GM12875 (cell line): ENCODE measurements at regions not wholly inside any gene's neighbourhood (a gene's known extent, or its start where the extent isn't known, plus 50 kb on each side); places are given as distances from the start of the nearest gene placed in this dataset.
"Not testable (repeated sequence)": the region's sequence is repeated elsewhere in the genome, so short reads cannot be mapped to it uniquely, and the experiment has no call there.

Experiments
- H3K4me3 ChIP-seq: one replicate; pipeline ENCODE4 v1.5.1; 2011; ENCODE audit warnings: low read depth, low read length, control low read depth
- TF ChIP-seq, protein P1 (sequence below): IDR thresholded peaks from 2 replicates; pipeline ENCODE4 v1.5.1; 2011; ENCODE audit warnings: low read depth, mild to moderate bottlenecking, control low read depth, inconsistent platforms, low read length, moderate library complexity, borderline replicate concordance; ENCODE audit not compliant: insufficient read depth

DNA sequence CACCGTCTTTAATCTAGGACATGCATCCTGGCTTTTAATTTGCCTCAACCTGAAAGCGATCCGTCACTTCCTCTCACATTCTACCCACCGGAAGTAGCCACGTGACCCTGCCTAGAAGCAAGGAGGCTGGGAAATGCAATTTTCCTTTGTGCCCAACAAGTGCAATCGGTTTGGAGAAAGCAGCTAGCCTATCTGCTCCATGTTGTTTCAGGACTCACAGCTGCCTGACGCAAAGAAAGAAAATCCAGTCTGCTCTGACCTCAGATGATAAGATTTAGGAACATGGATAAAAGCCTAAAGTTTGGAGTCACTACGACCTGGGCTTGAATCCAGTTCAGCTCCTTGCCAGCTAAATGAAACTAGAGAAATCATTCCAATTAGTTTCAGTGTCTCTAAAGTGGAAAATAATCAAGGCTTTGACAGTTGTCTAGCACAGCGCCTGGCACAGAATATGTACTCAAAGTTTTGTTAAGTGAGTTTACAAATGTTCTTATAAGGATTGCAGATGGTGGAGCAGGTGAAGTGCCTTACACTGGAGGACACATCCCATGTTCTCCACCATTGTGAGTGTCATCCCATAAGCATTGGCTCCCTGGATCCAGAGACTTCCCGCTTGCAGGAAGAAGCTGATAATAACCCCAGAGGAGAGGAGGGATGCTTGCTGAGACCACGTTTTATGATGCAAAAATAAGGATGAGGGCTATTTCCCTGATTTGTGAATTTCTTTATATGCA lies 553.7 kb downstream of the MN1 start:
- TF ChIP-seq, protein P1, sequence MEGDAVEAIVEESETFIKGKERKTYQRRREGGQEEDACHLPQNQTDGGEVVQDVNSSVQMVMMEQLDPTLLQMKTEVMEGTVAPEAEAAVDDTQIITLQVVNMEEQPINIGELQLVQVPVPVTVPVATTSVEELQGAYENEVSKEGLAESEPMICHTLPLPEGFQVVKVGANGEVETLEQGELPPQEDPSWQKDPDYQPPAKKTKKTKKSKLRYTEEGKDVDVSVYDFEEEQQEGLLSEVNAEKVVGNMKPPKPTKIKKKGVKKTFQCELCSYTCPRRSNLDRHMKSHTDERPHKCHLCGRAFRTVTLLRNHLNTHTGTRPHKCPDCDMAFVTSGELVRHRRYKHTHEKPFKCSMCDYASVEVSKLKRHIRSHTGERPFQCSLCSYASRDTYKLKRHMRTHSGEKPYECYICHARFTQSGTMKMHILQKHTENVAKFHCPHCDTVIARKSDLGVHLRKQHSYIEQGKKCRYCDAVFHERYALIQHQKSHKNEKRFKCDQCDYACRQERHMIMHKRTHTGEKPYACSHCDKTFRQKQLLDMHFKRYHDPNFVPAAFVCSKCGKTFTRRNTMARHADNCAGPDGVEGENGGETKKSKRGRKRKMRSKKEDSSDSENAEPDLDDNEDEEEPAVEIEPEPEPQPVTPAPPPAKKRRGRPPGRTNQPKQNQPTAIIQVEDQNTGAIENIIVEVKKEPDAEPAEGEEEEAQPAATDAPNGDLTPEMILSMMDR: no peak
- no peak overlapping the region for H3K4me3 ChIP-seq

DNA sequence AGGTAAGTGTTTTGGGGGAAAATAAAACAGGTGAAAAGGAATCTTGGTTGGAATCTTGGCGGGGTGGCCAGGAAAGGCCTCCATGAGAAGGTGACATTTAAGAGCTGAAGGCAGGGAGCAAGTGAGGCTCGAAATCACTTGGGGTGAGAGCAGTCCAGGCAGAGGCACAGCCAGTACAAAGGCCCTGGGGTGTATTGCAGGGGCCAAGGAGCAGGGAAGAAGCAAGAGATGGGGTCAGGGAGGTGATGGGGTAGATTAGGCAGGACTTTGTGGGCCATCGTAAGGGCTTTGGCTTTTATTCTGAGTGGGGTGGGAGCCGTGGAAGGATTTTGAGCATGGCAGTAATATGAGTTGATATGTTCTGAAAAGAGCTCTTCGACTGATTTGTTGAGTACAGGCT lies 551.1 kb downstream of the MN1 start:
- no peak overlapping the region for H3K4me3 ChIP-seq
- TF ChIP-seq, protein P1: no peak

DNA sequence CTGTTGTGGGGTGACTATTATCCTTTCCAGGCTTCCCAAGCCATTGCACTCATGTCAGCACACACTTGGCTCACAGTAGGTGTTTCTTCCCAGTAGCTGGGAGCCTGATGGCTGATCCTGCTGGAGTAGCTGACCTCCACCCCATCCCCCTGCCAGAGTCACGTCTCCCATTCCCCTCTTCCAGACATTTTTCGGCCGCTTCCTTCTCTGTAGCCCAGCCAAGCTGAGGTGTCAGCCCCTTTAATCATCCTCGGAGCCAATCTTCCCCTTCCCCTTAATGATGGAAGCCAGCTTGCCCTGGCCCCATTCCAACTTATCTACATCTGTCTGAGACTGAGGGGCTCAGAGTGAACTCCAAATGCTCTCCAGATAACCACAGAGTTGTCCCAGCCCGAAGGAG lies 550.7 kb downstream of the MN1 start:
- TF ChIP-seq, protein P1: no peak
- H3K4me3 ChIP-seq: no peak overlapping the region

DNA sequence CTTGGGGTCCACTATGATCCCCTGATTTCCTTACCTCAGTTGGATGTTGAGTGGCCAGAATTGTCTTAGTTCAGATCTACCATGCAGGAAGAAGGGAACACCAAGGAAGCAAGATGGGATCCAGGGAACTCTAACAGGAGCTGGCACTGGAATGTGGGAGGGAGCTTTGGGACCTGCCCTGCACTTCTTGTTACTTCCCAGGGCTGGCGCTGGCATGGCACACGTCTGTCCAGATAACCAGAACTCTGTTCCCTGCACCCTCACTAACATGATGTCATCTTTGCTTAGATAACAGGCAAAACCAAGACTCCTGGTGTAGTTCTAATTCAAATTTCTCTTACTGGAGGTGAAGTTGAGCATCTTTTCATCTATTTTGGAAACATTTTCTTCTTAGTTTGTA lies 550.0 kb downstream of the MN1 start:
- H3K4me3 ChIP-seq: no peak overlapping the region
- TF ChIP-seq, protein P1: no peak

DNA sequence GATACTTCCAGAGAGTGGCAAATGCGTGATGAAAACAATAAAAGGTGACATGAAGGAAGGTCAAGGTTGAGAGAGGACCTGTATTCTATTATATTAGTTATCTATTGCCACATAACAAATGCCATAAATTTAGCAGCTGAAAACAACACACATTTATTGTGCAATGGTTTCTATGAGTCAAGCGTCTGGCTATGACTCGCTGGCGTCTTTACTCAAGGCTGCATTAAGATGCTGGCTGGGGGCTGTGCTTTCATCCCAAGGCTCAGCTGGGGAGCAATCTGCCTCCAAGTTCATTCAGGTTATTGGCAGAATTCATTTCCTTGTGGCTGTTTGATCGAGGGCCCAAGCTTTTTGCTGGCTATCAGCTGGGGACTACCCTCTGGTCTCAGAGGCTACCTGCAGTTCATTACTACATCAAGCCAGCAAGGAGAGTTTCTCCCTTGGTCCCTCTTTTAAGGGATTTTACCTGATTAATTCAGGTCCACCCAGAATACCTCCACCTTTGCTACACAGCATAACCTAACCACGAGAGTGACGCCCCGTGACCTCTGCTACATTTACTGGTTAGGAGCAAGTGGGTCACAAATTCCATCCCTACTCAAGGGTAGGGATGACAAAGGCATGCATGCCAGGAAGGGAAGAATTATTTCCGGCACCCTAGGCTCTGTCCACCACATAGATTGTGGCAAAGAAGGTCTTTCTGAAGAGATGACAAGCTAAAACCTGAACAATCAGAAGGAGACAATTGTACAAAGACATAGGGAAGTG lies 549.1 kb downstream of the MN1 start:
- TF ChIP-seq, protein P1: no peak
- no peak overlapping the region for H3K4me3 ChIP-seq

DNA sequence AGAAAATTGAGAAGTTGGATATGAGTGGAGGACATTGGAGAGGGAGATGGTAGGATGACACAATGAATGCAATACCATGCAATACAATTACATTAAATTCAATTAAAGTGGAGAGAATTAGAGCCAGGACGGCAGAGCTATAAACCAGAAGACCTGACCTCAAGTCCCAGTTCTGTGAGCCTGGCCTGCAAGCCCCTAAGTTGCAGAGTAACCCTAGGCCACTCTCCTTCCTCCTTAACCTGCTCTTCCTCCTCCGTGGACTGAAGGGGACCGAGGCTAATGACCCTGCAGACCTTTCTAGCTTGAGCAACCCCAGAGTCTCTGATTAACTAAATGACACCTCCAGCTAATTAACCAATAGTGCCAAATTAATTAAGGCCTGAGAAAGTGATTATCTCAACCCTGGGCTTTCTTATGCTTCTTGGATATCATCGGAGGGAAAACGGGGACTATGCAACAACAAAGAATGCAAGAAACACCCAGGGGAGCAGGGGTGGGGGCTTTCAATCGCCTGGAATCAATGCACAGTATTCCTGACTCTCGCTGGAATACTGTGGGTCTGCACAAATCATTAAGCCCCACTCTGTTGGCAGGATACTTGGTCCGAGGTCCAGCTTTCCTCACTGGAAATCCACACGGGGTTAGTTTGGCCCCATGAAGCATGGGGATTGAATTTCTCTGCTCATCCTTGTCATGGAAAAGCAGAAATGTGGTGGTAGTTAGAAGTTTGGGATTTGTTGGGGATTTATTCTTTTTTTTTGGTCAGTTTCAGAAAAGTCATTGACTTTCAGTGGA lies 548.3 kb downstream of the MN1 start:
- TF ChIP-seq, protein P1: no peak

DNA sequence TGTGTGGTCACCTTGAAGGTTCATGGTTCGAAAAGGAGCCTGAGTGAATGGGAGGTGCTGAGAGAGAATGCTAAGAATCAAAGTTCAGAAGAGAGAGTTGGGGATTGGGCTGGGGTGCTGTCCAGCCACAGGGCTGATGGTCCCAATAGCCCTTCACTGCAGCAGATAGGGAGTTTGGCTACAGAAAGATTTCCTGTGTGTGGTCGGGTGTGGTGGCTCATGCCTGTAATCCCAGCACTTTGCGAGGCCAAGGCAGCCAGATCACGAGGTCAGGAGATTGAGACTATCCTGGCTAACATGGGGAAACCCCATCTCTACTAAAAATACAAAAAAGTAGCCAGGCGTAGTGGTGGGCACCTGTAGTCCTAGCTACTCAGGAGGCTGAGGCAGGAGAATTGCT lies 547.5 kb downstream of the MN1 start:
- H3K4me3 ChIP-seq: not testable (repeated sequence)

More for the DNA sequence above, 548.3 kb downstream of the MN1 start:
- no peak overlapping the region for H3K4me3 ChIP-seq
